ENCODE measurements at regions not wholly inside any gene's neighbourhood (a gene's known extent, or its start where the extent isn't known, plus 50 kb on each side); places are given as distances from the start of the nearest gene placed in this dataset.

- H3K36me3 ChIP-seq = no peaks in the 10 kb centered on the region
- TF ChIP-seq POLR2AphosphoS5 (IDR thresholded peaks at IDR 0.05) (no peak), CTCF (IDR thresholded peaks at IDR 0.05 in 8 of 11, conservative IDR thresholded peaks at IDR 0.05 in 3 of 11) (no peak), POLR2A (IDR thresholded peaks at IDR 0.05) (no peak)
- H3K27me3 ChIP-seq (replicated peaks in 1 of 7) = no peaks in the 10 kb centered on the region
- no peaks in the 10 kb centered on the region for H3K4me1 ChIP-seq
- no peak overlapping the region for H3K4me3 ChIP-seq
- no peak for DNase-seq
- H3K9me3 ChIP-seq = no peaks in the 10 kb centered on the region
- no peak overlapping the region for H3K27ac ChIP-seq
- intact Hi-C loops (cut with DNase I; ENCODE audit: low total_unique reads) = no loop called here
- 19 to 36% (median 34%) methylated on average over 1 of the region's 1 CpG for WGBS, 5 donors
Observed at GRCh38 chr4:13888112-13888511, 260.6 kb upstream of the BOD1L1 start.

GRCh38 chr4:13891544-13891939 lies 264.0 kb upstream of the BOD1L1 start:
- H3K36me3 ChIP-seq = no peaks in the 10 kb centered on the region
- H3K27ac ChIP-seq = no peak overlapping the region
- no peaks in the 10 kb centered on the region for H3K27me3 ChIP-seq (replicated peaks in 1 of 7)
- intact Hi-C loops (cut with DNase I; ENCODE audit: low total_unique reads) = no loop called here
- TF ChIP-seq POLR2AphosphoS5 (IDR thresholded peaks at IDR 0.05) = no peak
- TF ChIP-seq POLR2A (IDR thresholded peaks at IDR 0.05) = no peak
- no peak for TF ChIP-seq CTCF (IDR thresholded peaks at IDR 0.05 in 8 of 11, conservative IDR thresholded peaks at IDR 0.05 in 3 of 11)
- no peaks in the 10 kb centered on the region for H3K9me3 ChIP-seq
- 80 to 95% (median 90%) methylated on average over 6 of the region's 6 CpGs for WGBS, 5 donors
- DNase-seq = no peak
- no peak overlapping the region for H3K4me3 ChIP-seq
- no peaks in the 10 kb centered on the region for H3K4me1 ChIP-seq

GRCh38 chr4:13892739-13893105 lies 265.2 kb upstream of the BOD1L1 start:
- intact Hi-C loops (cut with DNase I; ENCODE audit: low total_unique reads) = no loop called here
- WGBS, 5 donors = 66 to 90% (median 76%) methylated on average over 1 of the region's 1 CpG
- Histone ChIP-seq H3K27ac (no peak overlapping the region), H3K36me3 (no peaks in the 10 kb centered on the region), H3K27me3 (replicated peaks in 1 of 7) (no peaks in the 10 kb centered on the region), H3K4me1 (no peaks in the 10 kb centered on the region), H3K9me3 (no peaks in the 10 kb centered on the region), H3K4me3 (no peak overlapping the region)
- TF ChIP-seq CTCF (IDR thresholded peaks at IDR 0.05 in 8 of 11, conservative IDR thresholded peaks at IDR 0.05 in 3 of 11) = no peak
- DNase-seq = no peak

- intact Hi-C loops (cut with DNase I; ENCODE audit: low total_unique reads) = no loop called here
- no peak overlapping the region for H3K27ac ChIP-seq
Observed at GRCh38 chr4:13893211-13893610, 265.7 kb upstream of the BOD1L1 start.

More at GRCh38 chr4:13893211-13893610, 265.7 kb upstream of the BOD1L1 start:
- Histone ChIP-seq H3K27me3 (replicated peaks in 1 of 7) (no peaks in the 10 kb centered on the region), H3K36me3 (no peaks in the 10 kb centered on the region), H3K4me1 (no peaks in the 10 kb centered on the region), H3K9me3 (no peaks in the 10 kb centered on the region), H3K4me3 (no peak overlapping the region)
- WGBS, 5 donors = 77 to 88% (median 83%) methylated on average over 3 of the region's 3 CpGs
- DNase-seq = no peak
- TF ChIP-seq POLR2A (IDR thresholded peaks at IDR 0.05) (no peak), CTCF (IDR thresholded peaks at IDR 0.05 in 8 of 11, conservative IDR thresholded peaks at IDR 0.05 in 3 of 11) (no peak), POLR2AphosphoS5 (IDR thresholded peaks at IDR 0.05) (no peak)

Data from spleen (tissue), 11 donors.